ENCODE measurements at regions not wholly inside any gene's neighbourhood (a gene's known extent, or its start where the extent isn't known, plus 50 kb on each side); places are given as distances from the start of the nearest gene placed in this dataset.

- Histone ChIP-seq H3K27ac (no peak overlapping the region), H3K27me3 (no peaks in the 10 kb centered on the region), H3K9me3 (no peaks in the 10 kb centered on the region), H3K36me3 (no peaks in the 10 kb centered on the region), H3K4me1 (ENCODE audit: control insufficient read depth in 1 of 2, insufficient read depth in 1 of 2, low read depth in 1 of 2, low read length in 1 of 2) (no peaks in the 10 kb centered on the region), H3K4me3 (ENCODE audit: low read depth in 1 of 2, low read length in 1 of 2) (no peak overlapping the region)
- TF ChIP-seq CTCF (IDR thresholded peaks at IDR 0.05), result no peak
These were observed 486.0 kb downstream of the KCNJ2 start for GRCh38 chr17:70655176-70655958.

GRCh38 chr17:70658317-70658716, 489.0 kb downstream of the KCNJ2 start:
- no peak for TF ChIP-seq CTCF (IDR thresholded peaks at IDR 0.05)
- Histone ChIP-seq H3K27ac (no peak overlapping the region), H3K27me3 (no peaks in the 10 kb centered on the region), H3K4me1 (ENCODE audit: control insufficient read depth in 1 of 2, insufficient read depth in 1 of 2, low read depth in 1 of 2, low read length in 1 of 2) (no peaks in the 10 kb centered on the region), H3K9me3 (no peaks in the 10 kb centered on the region), H3K4me3 (ENCODE audit: low read depth in 1 of 2, low read length in 1 of 2) (no peak overlapping the region), H3K36me3 (no peaks in the 10 kb centered on the region)

- H3K27ac ChIP-seq, result no peak overlapping the region
- H3K4me1 ChIP-seq (ENCODE audit: control insufficient read depth in 1 of 2, insufficient read depth in 1 of 2, low read depth in 1 of 2, low read length in 1 of 2), result no peaks in the 10 kb centered on the region
- no peaks in the 10 kb centered on the region for H3K27me3 ChIP-seq
- H3K36me3 ChIP-seq, result no peaks in the 10 kb centered on the region
- H3K9me3 ChIP-seq, result no peaks in the 10 kb centered on the region
- H3K4me3 ChIP-seq (ENCODE audit: low read depth in 1 of 2, low read length in 1 of 2), result no peak overlapping the region
- TF ChIP-seq CTCF (IDR thresholded peaks at IDR 0.05), result no peak
These were observed 489.5 kb downstream of the KCNJ2 start for GRCh38 chr17:70658840-70659239.

- TF ChIP-seq CTCF (IDR thresholded peaks at IDR 0.05), result no peak
- H3K27me3 ChIP-seq, result no peaks in the 10 kb centered on the region
- no peaks in the 10 kb centered on the region for H3K9me3 ChIP-seq
- no peak overlapping the region for H3K4me3 ChIP-seq (ENCODE audit: low read depth in 1 of 2, low read length in 1 of 2)
- no peak overlapping the region for H3K27ac ChIP-seq
- no peaks in the 10 kb centered on the region for H3K4me1 ChIP-seq (ENCODE audit: control insufficient read depth in 1 of 2, insufficient read depth in 1 of 2, low read depth in 1 of 2, low read length in 1 of 2)
- no peaks in the 10 kb centered on the region for H3K36me3 ChIP-seq
These were observed 492.2 kb downstream of the KCNJ2 start for GRCh38 chr17:70661342-70662222.

GRCh38 chr17:70668276-70668937, 499.1 kb downstream of the KCNJ2 start:
- Histone ChIP-seq H3K27ac (no peak overlapping the region), H3K4me1 (ENCODE audit: control insufficient read depth in 1 of 2, insufficient read depth in 1 of 2, low read depth in 1 of 2, low read length in 1 of 2) (no peaks in the 10 kb centered on the region), H3K27me3 (no peaks in the 10 kb centered on the region), H3K9me3 (no peaks in the 10 kb centered on the region), H3K36me3 (no peaks in the 10 kb centered on the region), H3K4me3 (ENCODE audit: low read depth in 1 of 2, low read length in 1 of 2) (no peak overlapping the region)
- TF ChIP-seq CTCF (IDR thresholded peaks at IDR 0.05), result no peak
